ENCODE measurements at regions not wholly inside any gene's neighbourhood (a gene's known extent, or its start where the extent isn't known, plus 50 kb on each side); places are given as distances from the start of the nearest gene placed in this dataset.

DNA sequence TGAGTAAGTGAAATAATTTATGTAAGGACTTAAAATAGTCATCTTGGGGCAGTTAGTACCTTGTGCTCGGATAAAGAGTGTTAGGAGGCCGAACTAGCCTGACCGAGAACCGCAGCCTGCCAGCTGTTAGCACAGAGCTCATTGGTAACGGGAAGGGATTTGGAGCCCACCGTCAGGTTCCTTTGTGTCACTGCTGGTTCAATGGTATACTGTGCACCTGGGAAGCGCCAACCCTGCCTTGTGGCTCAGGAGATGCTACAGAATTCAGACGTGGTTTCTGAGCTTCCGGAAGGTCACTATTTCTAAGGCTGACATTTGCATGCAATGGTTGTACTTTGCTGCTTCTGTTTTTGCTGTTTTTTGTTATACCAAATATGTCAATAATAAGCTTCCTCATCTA lies 403.5 kb downstream of the CADM1 start:
- TF ChIP-seq, protein P1, sequence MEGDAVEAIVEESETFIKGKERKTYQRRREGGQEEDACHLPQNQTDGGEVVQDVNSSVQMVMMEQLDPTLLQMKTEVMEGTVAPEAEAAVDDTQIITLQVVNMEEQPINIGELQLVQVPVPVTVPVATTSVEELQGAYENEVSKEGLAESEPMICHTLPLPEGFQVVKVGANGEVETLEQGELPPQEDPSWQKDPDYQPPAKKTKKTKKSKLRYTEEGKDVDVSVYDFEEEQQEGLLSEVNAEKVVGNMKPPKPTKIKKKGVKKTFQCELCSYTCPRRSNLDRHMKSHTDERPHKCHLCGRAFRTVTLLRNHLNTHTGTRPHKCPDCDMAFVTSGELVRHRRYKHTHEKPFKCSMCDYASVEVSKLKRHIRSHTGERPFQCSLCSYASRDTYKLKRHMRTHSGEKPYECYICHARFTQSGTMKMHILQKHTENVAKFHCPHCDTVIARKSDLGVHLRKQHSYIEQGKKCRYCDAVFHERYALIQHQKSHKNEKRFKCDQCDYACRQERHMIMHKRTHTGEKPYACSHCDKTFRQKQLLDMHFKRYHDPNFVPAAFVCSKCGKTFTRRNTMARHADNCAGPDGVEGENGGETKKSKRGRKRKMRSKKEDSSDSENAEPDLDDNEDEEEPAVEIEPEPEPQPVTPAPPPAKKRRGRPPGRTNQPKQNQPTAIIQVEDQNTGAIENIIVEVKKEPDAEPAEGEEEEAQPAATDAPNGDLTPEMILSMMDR (IDR thresholded peaks at IDR 0.05), result no peak
- TF ChIP-seq, protein P2, sequence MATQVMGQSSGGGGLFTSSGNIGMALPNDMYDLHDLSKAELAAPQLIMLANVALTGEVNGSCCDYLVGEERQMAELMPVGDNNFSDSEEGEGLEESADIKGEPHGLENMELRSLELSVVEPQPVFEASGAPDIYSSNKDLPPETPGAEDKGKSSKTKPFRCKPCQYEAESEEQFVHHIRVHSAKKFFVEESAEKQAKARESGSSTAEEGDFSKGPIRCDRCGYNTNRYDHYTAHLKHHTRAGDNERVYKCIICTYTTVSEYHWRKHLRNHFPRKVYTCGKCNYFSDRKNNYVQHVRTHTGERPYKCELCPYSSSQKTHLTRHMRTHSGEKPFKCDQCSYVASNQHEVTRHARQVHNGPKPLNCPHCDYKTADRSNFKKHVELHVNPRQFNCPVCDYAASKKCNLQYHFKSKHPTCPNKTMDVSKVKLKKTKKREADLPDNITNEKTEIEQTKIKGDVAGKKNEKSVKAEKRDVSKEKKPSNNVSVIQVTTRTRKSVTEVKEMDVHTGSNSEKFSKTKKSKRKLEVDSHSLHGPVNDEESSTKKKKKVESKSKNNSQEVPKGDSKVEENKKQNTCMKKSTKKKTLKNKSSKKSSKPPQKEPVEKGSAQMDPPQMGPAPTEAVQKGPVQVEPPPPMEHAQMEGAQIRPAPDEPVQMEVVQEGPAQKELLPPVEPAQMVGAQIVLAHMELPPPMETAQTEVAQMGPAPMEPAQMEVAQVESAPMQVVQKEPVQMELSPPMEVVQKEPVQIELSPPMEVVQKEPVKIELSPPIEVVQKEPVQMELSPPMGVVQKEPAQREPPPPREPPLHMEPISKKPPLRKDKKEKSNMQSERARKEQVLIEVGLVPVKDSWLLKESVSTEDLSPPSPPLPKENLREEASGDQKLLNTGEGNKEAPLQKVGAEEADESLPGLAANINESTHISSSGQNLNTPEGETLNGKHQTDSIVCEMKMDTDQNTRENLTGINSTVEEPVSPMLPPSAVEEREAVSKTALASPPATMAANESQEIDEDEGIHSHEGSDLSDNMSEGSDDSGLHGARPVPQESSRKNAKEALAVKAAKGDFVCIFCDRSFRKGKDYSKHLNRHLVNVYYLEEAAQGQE (IDR thresholded peaks at IDR 0.05; ENCODE audit: insufficient read depth in 1 of 2, low read depth in 2 of 2, low read length in 1 of 2), result no peak

Data from Panc1 (cell line).